NCI-H1105 treated with DMSO at 0.1 percent for 48 hours (cell line): ENCODE measurements at regions not wholly inside any gene's neighbourhood (a gene's known extent, or its start where the extent isn't known, plus 50 kb on each side); places are given as distances from the start of the nearest gene placed in this dataset.

ENCODE experiments used
- DNase-seq: peaks from one replicate; lab custom pipeline; 2025; lab: John Stamatoyannopoulos, UW

DNA sequence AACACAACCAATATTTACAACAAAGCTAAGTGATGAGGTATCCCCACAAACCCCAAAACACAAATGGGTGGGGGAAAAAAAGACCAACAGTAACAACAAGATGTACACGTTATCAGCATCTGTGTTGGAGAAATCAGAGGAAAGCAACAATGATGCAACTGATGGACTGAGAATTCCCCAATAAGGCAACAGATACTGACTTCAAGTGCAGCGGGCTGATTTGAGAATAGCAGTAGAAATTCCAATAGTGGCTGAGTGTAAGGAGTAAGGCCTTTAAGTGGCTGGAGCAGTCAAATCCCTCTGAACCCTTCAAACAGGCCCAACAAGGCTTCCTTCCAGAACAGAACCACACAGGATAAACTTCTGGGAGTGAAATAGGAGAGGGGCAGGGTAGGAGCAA, 97.6 kb downstream of the TM2D1 start:
- DNase-seq = no peak

DNA sequence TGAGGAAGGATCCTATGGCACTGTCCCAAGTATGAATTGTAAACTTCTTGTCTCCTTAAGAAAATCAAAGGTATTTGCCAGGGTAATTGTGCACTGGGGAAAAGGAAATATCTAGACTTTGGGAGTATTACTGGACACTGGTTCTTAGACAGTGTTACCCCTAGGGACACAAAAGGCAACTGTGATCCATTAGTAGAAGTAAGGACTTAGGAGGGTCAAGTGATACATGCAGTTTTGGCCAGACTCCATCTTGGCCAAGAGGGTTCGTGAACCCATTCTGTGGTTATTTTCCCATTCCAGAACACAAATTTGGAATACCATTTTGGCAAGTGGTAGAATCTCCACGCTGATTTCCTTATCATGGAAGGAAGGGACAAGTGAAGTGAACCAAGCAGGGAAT, 98.1 kb downstream of the TM2D1 start:
- DNase-seq = no peak

DNA sequence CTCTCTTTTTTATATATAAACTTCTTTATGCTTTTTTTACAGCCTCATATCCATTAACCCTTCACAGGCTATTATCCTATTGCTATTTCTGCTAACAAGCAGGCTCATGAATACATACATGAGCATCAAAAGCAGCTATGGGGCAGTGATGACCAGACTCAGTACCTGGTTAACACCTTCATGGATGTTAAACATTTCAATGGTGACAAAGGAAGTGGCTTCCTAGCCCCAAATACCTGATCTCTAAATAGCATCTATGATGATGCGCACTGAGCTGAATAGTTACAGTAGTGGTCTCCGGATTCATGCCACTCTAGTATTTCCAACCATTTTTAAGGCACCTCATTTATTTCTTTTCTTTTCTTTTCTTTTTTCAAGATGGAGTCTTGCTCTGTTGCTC, 101.1 kb downstream of the TM2D1 start:
- no peak for DNase-seq

DNA sequence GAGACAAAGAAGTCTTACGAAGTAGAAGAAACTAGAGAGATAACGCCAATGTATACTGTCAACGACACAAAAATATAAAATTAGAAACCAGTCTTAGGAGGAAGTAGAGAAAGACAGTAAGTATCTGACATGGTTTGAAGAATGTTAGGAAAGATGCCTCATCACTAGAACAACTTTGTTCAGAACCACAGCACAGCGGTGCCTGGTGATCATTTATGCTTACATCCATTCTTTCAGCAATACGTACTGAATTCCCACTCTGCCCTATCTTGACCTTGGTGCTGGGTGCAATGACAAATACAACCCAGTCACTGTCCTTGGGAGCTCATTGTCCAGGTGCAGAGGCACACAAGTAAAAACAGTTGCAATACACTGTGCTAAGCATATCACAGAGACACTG, 104.4 kb downstream of the TM2D1 start:
- no peak for DNase-seq

DNA sequence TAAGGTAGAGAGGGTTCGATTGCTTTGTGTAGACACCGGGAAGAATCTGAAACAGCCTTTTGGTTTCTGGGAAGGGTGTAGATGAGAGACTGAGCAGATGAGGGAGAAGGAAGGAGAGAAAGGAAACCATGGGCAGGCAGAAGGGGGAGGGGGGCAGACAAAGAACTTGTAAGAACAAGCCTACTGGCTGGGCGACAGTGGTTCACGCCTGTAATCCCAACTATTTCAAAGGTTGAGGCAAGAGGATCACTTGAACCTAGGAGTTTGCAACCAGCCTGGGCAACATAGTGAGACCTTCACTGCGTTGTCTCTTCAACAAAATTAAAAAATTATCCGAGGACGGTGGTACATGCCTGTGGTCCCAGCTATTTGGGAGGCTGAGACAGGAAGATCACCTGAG, 106.2 kb downstream of the TM2D1 start:
- DNase-seq = no peak

DNA sequence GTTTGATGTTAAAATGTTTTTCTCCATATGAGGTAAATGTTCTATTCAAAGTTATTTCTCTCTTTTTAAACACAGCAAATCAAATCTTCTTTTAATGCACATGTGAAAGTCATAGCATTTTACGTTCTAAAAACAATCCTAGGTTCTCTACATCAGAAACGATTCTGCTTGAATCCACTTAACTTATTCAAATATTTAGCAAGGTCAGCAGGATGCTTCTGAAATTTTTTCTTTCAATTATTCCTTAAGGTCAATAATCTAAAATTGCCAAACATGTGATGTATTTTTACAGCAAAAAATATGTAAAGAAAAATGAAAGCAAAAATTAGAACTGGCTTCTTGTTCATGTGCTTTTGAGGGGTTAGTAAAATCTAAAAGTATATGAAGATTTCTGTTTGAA, 106.7 kb downstream of the TM2D1 start:
- no peak for DNase-seq

DNA sequence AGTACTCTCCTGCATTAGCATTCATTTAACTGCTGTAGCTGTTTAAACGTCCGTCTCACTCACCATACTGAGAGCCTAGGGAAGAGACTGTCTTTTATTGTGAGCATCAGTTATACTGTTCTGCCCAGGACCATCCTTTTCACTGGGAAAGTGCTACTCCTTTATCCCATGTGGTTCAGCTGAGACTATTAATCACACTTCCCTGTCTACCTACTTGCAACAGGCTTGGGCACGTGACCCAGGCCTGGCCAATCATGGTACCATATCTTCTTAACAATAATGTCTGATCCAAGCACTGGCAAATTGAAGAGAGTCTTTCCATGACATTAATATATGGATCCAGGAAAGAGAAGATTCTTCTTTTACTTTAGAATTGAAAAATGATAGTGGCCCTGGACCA, 108.1 kb downstream of the TM2D1 start:
- no peak for DNase-seq

DNA sequence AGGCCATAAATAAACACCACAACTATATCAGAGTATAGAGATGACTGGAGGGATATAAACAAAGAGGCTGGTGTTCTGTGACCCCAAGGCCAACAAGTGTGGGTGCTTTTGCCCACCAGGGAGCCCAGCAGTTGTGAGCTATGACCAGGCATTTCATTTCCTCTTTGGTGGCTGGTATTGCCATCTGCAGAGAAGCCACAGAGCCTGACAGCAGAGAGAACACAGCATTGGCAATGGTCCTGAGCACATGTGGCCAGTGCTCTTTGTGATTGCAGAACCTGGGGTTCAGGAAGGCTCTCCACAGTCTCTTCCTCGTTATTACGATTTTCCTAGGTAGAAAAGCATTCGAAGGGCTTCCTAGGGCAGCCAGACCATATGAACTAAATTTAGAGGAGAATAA, 112.3 kb downstream of the TM2D1 start:
- no peak for DNase-seq

DNA sequence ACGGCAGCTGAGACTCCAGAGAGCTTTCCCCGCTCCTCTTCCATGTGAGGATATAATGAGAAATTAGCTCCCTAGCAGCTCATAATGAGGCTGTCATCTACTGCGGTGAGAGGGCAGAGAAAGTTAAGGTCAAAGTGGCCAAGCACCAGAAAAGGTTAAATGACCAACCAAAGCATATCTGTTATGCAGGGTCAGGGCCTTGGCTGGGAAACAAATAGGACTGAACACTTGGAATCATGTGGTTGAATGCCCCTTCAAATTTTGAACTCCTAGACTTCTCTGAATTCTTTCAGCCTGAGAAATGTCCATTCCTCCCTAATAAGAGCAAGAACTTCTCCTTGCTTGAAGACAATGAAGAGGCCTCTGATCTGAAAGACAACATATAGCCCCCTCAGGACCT, 115.9 kb downstream of the TM2D1 start:
- DNase-seq = no peak

DNA sequence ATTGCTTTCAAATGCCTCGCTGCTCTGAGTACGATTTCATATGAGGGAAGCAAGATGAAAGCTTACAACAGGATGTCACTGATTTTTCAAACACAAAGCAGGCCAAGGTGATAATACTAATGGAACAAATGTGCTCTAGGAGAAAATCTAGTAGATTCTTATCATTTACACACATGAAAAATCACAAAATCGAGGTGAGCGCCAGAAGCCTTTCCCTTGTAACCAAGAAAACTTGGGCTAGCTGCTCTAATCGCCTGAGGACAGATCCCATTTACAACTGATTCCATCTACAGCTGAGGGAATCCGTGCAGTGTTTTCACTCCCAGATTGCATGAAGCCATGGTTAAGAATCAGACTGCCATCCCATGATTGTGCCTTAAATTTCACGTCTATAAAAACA, 117.5 kb downstream of the TM2D1 start:
- no peak for DNase-seq

DNA sequence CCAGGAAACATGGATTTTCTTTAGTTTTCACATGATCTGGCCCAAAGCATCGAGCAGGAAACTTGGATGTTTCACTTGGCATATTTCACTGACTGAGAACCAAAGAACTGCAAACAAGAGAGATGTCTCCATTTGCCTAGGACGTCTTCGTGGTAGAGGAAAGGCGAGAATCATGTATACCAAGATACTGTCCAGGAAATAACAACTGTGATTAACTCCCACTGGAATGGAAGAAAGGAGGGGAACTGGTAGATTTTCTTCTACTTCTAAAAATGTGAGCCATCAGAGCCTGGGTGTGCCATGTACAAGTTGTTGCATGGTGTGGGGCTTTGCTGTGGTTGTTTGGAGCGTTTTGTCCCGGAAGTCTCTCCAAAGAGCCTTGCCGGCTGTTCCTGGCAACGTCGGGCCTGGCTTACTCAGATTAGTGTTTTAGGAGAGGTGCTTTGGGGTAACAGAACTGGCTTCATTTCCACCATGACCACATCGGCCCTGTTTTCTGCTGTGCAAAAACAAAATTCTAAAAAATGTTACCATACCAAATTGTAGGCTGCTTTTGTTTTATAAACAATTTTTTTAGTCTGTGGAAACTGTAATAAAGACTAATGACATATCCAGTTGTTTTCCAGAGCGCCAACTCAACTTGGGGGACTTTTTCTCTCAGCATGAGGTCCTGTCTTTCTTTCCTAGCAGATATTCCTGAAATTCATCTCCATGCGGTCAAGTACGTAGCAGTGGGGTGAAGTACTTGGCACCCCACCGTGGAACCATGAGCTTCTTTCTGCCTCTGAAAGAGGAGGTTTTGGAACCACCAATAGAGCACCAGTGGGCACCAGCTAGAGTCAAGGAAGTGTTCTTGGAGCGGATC, 118.3 kb downstream of the TM2D1 start:
- no peak for DNase-seq

DNA sequence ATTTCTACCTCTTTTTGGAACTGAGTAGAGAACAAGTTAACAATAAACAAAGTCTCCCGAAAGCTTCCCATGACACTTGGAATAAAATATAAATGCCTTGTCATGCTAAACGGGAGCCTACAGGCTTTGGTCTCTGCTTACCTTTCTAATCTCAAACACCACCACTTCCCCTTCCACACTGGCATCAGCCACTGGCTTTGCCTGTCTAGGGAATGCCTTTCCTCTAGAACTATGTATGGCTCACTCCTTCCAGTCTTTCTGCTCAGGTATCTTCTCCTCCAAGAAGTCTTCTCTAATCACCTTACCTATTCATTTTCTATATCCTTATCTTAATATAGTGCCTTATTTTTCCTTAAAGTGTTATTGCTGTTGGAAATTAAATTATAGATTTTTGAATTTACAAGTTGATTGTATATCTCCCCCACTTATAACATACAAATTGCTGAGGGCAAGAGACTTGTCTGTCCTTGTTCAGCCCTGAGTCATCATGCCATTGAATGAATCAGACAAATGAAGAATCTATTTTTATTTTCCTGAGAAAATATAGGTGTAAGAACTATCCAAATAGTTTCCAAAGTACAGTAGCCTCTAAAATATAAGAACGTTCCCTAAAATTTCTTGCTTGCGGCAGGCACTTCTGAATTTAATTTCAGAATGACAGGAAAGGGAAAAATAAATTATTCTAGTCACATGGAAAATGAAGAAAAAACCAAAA, 119.2 kb downstream of the TM2D1 start:
- DNase-seq = no peak

DNA sequence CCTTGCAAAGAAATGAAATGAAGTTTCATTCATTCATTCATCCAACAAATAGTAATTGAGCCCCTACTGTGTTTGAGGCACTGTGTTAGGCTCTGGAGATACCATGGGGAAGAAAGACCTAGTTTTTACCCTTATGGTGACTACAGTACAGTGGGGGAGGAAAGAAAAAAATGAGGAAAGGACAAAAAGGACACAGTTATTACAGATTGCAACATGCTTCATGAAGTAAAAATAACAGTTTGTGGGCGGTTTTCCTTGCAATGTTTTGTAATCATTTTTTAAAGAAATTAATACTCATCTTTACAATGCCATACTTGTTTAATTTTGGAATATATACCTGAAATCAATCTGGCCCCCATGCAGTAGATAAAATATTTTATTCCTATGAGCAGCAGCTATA, 120.3 kb downstream of the TM2D1 start:
- DNase-seq = no peak

DNA sequence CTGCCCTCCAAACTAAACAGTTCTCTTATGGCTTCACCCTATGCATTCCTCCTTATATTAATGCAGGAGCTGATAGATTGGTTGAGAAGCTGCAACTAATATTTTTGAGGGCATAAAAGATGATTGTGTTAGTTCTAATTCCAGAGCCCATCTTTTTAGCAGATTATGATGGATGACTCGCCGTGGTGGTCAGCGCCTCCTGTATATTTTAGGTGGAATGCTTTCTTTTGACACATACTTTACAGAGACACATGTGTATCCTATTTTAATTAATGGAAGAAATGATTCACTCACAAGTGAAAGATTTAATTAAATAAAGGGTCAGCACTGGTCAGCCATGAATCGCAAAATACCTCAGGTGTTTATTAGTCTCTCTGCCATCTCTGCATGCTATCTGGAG, 120.7 kb downstream of the TM2D1 start:
- no peak for DNase-seq

DNA sequence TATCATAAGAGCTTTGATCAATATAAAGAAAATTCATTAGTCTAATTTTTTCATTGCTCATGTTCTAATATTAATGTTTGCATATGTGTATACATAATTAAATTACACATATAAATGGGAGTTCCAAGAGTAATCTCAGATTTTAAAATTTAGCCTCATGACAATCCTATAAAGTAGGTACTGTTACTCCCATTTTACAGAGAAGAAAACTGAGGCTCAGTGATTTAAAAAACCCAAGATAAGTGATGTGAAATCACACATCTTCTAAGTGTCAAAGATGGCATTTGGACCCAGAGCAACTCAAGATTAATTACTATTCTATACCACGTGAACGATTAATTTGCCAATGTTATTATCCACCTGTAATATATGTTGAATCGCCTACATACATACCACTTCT, 122.3 kb downstream of the TM2D1 start:
- DNase-seq = no peak

DNA sequence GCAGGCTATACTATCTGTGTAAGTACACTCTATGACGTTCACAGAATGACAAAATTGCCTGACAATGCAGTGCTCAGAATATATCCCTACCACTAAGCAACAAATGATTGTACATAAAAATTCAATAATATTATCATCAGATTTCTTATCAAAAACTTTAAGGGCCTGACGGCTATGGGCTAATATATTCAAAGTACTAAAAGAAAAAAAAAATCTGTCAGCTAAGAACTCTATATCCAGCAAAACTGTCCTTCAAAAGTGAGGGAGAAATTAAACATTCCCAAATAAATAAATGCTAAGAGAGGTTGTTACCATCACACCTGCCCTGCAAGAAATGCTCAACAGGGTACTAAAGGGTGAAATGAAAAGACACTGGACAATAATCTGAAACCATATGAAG, 127.3 kb downstream of the TM2D1 start:
- DNase-seq = no peak

DNA sequence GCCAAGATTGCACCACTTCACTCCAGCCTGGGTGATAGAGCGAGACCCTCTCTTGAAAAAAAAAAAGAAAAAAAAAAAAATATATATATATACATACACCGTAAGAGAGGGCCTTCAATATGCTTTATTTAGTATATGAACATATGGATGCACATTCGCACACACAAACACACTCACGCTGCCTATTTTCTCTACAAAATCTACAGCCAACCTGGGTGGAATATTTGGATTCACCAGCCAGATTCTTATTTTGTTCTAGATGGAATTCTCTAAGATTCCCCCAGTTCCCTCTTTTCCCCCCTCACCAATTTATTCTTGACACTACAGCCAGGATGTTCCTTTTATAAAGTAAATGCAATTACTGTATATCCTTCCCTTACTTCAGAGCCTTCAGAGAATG, 131.6 kb downstream of the TM2D1 start:
- DNase-seq = no peak

DNA sequence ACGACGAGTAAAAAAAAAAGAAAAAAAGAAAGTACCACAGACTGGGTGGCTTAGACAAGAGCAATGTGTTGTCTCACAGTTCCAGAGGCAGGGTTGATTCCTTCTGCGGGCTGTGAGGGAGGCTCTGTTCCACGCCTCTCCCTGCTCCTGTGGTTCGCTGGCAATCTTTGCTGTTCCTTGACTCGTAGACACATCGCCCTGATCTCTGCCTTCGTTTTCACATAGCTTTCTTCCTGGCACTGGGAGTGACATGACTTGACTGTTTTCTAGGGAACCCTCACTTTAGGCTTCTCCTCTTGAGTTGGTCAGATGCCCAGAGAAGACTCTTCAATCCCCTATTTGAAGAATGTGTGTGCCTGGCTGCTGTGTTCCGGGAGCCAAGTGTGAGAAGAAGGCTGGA, 133.6 kb downstream of the TM2D1 start:
- DNase-seq = no peak

DNA sequence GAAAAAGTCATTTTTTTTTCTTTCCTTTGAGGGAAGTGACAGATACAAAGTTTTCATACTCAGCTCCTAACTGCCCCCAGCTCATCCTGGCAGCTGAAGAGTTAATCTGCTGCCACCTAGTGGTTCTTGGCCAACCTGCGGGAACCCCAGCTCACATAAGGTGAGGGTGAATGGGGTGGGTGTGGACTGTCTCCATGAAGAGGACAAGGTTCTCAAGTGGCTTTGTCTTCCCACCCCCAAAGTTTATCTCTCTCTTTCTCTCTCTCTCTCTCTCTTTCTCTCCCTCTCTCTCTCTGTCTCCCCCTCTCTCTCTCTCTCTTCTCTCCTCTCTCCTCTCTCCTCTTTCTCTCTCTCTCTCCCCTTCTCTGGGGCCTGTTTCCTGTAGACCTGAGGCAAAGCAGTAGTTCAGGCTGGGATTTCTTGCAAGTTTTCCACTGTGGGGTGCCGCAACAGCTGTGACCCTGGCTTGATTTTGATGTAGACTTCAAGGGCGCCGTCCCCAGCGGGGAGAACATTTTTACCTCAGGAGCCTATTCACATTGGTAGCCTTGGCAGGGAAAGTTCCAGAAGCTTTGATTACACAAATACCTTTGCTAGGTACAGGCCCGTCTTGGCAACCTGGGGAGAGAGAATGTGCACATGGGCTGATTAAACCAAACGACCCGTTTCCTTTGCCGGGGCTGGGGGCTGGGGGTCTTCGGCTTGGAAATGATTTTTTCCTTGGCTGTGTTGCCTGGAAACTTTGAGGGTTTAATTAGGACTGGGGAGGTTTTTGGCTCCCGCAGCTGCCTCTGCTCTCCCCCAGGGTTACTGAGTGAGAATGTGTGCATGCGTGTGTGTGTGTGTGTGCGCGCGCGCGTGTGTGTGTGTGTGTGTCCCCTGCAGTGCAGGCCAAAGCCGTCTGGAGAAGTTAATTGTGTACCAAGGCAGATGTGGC, 135.9 kb downstream of the TM2D1 start:
- DNase-seq = peak; percentile 72

DNA sequence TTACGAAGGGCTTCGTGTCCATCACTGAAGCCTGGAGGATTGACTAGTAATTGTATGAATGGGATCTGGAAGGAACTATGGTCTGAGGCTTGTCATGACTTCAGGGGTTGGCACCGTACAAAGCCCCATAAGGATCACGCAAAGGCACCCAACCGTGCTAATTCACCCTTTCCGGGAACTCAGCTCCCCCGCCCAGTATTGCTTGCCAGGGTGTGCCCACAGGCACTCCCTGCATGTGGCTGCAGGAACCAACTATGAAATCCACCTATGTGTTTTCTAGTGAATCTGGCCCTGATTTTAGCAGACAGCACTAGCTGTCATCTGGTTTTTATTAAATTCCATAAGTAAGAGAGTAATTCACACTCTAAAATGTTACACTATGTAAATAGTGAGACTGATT, 139.2 kb downstream of the TM2D1 start:
- DNase-seq = no peak

DNA sequence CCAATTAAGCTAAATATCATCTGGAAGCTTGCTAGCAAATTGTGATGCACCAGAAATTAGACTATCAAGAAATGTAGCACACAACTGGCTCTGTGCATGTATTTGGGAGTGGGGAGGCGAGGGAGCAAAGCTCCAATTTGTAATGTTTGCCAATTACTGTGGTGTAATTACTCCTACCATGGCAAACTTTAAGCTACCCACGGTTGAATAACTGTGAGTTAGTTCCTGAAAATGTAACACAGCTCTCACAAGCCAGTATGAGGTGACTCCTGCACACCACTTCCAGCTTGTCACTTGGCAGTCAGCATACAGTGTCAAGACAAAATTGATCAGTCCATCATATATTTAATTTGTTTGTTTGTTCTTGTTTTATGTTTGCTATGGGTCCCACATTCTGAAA, 141.2 kb downstream of the TM2D1 start:
- DNase-seq = no peak

DNA sequence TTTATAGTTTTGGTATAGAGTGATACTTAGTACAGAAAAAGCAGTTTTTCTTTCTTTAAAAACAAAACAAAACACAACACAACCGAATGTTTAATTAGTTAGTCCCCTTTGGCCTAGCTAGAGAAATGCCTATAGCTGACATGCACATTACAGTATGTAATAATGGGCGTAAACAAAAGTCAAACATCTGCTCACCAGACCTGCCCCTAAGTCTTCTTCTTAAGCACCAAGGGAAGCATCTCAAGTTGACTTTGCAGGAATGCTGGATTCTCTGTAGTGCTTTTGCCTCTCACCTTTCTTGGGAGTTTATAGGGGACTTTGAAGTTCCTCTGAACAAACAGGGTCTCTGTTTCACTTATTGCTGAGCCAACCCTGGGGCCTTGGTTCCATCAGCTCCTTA, 143.7 kb downstream of the TM2D1 start:
- no peak for DNase-seq

DNA sequence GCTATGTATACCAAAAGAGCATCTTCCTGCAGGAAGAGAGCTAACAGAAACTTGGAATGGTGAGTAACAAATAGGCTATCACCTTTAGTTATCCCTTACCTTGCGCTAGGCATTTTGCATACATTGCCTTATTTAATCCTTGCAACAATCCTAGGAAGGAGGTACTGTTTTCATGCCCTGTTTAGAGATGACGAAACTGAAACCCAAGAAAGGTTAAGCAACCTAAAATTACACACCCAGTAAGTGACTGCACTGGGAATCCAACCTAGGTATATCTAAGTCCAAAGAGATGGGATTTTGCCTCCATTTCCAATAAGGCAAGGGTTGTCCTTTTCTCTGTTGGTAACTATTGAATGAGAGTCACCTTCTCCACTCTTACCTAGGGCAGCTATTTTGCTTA, 144.5 kb downstream of the TM2D1 start:
- no peak for DNase-seq
